NCI-H446 treated with DMSO at 0.1 percent for 48 hours (cell line): ENCODE measurements at regions not wholly inside any gene's neighbourhood (a gene's known extent, or its start where the extent isn't known, plus 50 kb on each side); places are given as distances from the start of the nearest gene placed in this dataset.
A peak's percentile ranks its signal among the peaks of the same experiment; 100 is the strongest.
"Not testable (repeated sequence)": the region's sequence is repeated elsewhere in the genome, so short reads cannot be mapped to it uniquely, and the experiment has no call there.

Source experiments
- DNase-seq: peaks from one replicate; lab custom pipeline; 2025; lab: John Stamatoyannopoulos, UW

GRCh38 chr5:67757771-67758170, 457.8 kb upstream of the PIK3R1 start:
- DNase-seq = not testable (repeated sequence)

DNA sequence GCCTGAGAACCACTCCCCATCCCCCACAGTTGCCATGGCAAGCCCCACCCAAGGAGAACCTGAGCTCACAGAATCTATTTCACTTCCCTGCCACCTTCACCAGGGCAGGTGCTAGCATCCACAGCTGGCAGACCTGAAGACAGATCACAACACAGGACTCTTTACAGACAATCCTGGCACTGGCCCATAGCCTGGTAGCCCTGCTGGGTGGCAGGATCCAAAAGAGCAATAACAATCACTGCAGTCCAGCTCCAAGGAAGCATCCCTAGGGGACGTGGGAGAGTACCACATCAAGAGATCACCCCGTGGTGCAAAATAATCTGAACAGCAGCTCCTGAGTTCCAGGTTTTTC, 463.2 kb upstream of the PIK3R1 start:
- DNase-seq = no peak

DNA sequence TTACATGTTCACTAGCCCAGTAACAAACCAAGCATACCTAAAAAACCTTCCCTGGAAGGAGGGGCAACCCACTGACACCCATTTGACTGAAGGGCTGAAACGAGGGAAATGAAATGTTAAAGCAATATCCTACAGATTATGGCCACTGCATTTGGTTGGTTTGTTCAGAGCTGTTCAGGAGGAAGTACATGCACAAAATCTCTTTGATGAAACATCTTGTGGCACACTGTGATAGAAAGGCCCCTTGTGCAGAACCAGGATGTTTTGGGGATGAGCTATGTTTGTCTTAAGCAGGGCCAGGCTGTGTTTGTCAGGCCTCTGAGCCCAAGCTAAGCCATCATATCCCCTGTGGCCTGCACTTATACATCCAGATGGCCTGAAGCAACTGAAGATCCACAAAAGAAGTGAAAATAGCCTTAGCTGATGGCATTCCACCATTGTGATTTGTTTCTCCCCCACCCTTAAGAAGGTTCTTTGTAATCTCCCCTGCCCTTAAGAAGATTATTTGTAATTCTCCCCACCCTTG, 467.3 kb upstream of the PIK3R1 start:
- DNase-seq = no peak

DNA sequence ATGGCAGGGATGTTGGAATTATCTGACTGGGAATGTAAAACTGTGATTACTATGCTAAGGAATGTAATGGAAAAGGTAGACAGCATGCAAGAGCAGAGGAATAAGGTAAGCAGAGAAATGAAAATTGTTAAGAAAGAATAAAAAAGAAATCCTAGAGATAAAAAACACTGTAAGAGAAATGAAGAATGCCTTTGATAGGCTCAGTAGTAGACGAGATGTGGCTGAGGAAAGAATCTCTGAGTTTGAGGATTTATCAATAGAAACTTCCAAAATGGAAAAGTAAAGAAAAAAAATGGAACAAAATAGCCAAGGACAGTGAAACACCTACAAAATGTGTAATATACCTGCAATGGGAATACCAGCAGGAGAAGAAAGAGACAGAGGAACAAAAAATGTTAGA, 468.5 kb upstream of the PIK3R1 start:
- no peak for DNase-seq

DNA sequence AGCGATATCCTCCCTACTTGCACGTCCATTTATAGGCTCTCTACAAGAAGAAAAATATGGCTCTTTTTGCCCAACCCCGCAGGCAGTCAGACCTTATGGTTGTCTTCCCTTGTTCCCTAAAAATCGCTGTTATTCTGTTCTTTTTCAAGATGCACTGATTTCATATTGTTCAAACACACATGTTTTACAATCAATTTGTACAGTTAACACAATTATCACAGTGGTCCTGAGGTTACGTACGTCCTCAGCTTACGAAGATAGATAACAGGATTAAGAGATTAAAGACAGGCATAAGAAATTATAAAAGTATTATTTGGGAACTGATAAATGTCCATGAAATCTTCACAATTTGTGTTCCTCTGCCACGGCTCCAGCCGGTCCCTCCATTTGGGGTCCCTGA, 468.9 kb upstream of the PIK3R1 start:
- not testable (repeated sequence) for DNase-seq

DNA sequence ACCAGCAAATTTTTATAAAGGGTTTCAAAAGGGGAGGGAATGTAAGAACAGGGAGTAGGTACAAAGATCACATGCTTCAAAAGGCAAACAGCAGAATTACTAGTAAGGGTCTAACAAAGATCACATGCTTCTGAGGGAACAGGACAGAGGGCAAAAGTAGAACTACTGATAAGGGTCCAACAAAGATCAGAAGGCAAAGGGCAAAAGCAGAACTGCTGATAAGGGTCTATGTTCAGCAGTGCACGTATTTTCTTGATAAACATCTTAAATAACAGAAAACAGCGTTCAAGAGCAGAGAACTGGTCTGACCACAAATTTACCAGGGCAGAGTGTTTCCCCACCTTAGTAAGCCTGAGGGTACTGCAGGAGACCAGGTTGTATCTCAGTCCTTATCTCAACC, 469.5 kb upstream of the PIK3R1 start:
- no peak for DNase-seq

GRCh38 chr5:67732921-67733320, 482.6 kb upstream of the PIK3R1 start:
- DNase-seq = no peak

GRCh38 chr5:67732471-67732870, 483.1 kb upstream of the PIK3R1 start:
- DNase-seq = no peak

GRCh38 chr5:67731886-67732285, 483.7 kb upstream of the PIK3R1 start:
- no peak for DNase-seq

DNA sequence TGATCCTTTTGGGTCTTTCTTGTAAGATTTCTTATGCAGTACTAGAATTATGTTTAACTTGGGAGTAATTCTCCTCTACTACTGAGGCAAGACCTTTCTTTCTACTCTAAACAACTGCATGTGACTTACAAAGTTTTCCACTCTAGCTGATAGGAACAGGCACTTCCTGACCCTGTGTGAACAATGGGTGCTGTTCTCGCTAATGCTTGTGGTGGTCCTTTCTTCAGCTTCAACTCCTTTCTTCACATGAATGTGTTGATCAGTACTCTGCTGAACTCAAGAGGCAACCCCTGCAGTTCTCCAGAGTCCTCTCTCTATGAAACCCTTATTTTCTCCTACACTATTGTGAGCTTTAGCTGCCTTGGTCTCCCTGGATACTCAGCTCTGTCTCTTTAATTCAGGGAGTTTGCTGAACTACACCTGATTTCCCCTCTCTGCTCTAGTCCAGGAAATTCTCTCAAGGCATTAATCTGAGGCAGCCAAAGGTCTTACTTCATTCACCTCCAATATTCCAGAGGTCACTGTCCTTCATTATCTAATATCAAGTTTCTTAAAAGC, 484.6 kb upstream of the PIK3R1 start:
- DNase-seq = no peak

- no peak for DNase-seq
Measured at GRCh38 chr5:67728326-67728890, 487.1 kb upstream of the PIK3R1 start.

DNA sequence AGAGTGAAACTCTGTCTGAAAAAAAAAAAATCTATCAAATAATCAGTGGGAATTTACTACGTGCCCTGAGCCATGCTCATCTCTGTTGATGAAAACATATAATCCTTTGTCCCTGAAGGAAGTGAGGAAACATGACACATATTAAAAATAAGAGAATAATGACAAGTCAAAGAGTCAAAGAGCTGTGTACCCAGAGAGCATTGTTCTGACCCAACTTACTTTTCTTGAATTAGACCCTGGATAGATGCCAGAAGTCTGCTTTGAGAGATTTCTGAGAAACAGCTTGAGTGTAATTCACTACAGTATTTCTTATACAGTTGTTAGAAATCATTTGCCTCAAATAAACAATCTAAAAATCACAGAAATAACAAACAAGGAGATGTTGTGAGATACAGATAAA, 490.0 kb upstream of the PIK3R1 start:
- no peak for DNase-seq

GRCh38 chr5:67724412-67725135, 491.0 kb upstream of the PIK3R1 start:
- no peak for DNase-seq

GRCh38 chr5:67723873-67724272, 491.7 kb upstream of the PIK3R1 start:
- no peak for DNase-seq

DNA sequence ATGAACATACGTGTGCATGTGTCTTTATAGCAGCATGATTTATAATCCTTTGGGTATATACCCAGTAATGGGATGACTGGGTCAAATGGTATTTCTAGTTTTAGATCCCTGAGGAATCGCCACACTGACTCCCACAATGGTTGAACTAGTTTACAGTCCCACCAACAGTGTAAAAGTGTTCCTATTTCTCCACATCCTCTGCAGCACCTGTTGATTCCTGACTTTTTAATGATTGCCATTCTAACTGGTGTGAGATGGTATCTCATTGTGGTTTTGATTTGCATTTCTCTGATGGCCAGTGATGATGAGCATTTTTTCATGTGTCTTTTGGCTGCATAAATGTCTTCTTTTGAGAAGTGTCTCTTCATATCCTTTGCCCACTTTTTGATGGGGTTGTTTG, 493.0 kb upstream of the PIK3R1 start:
- not testable (repeated sequence) for DNase-seq

DNA sequence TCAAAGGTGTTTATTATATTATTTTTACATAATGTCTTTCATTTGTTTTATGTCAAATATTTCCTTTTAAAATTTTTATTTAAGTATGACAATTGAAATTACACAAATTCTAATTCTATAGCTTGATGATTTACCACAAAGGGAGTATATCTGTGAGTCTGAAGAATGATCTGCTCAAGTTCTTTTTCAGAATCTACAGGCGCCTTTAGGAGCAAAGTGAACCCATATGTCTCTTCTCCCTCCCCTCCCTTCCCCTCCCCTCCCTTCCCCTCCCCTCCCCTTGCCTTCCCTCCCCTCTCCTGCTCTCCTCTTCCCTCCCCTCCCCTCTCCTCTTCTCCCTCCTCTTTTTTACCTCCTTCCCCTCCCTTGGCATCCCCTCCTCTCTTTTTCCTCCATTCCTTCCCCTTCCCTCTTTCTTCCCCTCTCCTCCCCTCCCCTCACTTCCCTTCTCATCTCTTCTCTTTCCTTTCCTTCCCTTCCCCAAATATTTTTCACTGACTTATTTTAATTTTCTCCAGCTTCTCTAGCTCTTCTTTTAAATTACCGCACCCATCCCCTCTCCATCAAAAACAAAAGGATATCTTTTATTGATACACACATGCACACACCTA, 495.3 kb upstream of the PIK3R1 start:
- DNase-seq = no peak

DNA sequence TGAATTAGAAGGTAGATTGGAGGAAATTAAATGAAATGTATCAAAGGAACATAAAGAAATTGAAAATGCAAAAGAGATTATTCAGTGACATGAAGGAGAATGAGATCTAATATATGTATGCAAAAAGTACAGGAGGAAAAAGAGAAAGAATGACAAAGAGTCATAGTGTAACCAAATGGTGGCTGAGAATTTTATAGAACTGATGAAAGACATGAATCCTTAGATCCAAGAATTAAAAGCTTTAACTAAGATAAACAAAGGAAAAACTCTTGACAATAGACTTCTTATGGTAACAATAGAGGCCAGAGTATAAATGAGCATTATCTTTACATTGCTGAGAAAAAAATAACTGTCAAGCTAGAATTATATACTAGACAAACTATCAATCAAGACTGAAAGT, 505.4 kb upstream of the CD180 start:
- no peak for DNase-seq

DNA sequence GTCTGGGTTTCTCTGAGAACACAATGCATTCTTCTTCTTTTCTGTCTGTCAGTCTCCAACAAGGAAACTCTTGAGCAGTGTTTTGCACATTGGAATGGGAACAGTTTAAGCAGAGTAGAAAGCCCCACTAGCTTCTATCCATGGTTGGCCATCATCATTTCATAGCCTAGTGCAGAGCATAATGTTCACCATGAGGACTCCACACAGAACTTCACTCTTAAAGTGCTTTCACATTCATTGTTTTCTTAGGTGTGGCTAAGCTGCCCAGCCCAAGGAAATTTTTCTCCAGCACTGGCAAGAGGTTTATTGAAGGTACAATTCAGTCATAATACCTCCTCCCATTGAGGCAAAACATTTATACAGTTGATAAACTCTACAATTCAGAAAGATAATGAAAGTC, 503.0 kb upstream of the CD180 start:
- DNase-seq = no peak

GRCh38 chr5:67696446-67696845, 499.8 kb upstream of the CD180 start:
- peak; percentile 58 for DNase-seq

DNA sequence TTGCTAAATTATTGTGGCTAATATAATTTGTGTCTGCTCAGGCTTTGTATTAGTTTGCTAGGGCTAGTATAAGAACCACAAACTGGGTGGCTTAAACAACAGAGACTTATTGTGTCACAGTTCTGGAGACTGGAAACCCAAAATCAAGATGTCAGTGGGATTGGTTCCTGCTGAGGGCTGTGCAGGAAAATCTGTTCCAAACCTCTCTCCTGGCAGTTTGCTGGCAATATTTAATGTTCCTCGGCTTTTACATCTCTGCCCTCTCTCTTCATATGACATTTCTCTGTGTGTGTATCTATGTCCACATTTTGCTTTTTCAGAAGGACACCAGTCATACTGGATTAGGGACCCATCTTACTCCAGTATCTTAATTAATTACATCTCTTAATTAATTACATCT, 498.8 kb upstream of the CD180 start:
- peak; percentile 33 for DNase-seq

DNA sequence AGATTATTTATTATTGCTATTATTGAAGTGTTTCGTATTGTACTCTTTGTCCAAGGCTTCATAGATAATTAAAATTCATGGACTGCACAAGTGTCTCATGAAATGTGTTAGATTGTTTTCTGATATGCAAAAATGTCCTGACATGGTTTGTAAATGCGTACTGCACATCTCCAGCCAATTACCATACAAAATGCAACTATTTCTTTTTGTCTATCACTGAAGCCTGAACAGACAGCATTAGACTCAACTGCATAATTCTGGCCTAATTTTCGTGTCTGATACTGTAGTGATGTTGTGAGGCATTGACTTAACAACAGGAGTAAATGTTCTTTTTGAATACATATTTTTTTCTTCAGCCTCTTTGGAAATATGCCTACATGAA, 498.2 kb upstream of the CD180 start:
- DNase-seq = no peak

- no peak for DNase-seq
Measured at GRCh38 chr5:67693956-67694809, 497.6 kb upstream of the CD180 start.
